ENCODE measurements at regions not wholly inside any gene's neighbourhood (a gene's known extent, or its start where the extent isn't known, plus 50 kb on each side); places are given as distances from the start of the nearest gene placed in this dataset.

GRCh38 chr13:65841156-65841555 is 1389.0 kb downstream of the PCDH9 start:
- no peak for ATAC-seq
- TF ChIP-seq POLR2A (IDR thresholded peaks at IDR 0.05) (no peak), CTCF (IDR thresholded peaks at IDR 0.05) (no peak)
- 20 to 28% methylated on average over 3 of the region's 3 CpGs for WGBS, 2 donors
- Histone ChIP-seq H3K36me3 (replicated peaks in 1 of 2; ENCODE audit: insufficient read depth in 1 of 2, low read depth in 2 of 2) (no peaks in the 10 kb centered on the region), H3K27me3 (no peaks in the 10 kb centered on the region), H3K4me1 (no peaks in the 10 kb centered on the region), H3K9me3 (no peaks in the 10 kb centered on the region), H3K27ac (no peak overlapping the region), H3K4me3 (no peak overlapping the region)
- no peak for DNase-seq
- intact Hi-C loops (cut with DNase I) = no loop called here

- ATAC-seq (no peak), DNase-seq (peak in 1 of 4 donors; percentile 19)
- H3K4me3 ChIP-seq = no peak overlapping the region
- no peaks in the 10 kb centered on the region for H3K9me3 ChIP-seq
- H3K4me1 ChIP-seq = no peaks in the 10 kb centered on the region
- H3K27ac ChIP-seq = no peak overlapping the region
- no peaks in the 10 kb centered on the region for H3K27me3 ChIP-seq
- no peak for TF ChIP-seq POLR2A (IDR thresholded peaks at IDR 0.05)
- no peak for TF ChIP-seq CTCF (IDR thresholded peaks at IDR 0.05)
- no peaks in the 10 kb centered on the region for H3K36me3 ChIP-seq (replicated peaks in 1 of 2; ENCODE audit: insufficient read depth in 1 of 2, low read depth in 2 of 2)
- intact Hi-C loops (cut with DNase I) = no loop called here
These were observed 1394.1 kb downstream of the PCDH9 start for GRCh38 chr13:65836066-65836465.

DNA sequence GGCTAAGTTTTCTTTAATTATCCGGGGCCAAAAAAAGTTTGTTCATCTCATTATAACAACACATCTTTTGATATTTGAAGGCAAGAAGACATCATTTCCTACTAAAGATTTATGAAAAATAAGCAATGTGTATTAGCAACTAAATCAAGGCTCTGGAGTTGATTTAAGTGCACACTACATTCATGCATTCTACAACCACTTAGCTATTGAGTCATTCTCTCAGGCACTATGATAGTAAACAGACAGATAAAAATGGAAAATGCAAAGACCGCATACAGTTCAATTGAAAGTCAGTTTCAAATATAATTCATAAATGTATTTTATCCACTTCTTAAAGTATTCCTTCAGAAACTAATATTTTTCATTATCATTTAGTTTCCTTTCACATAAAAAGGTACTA is 1395.2 kb downstream of the PCDH9 start:
- ATAC-seq = no peak
- TF ChIP-seq CTCF (IDR thresholded peaks at IDR 0.05) (no peak), POLR2A (IDR thresholded peaks at IDR 0.05) (no peak)

GRCh38 chr13:65830411-65831205 is 1399.5 kb downstream of the PCDH9 start:
- WGBS, 2 donors = 59 to 65% methylated on average over 10 of the region's 10 CpGs
- Histone ChIP-seq H3K4me3 (no peak overlapping the region), H3K36me3 (replicated peaks in 1 of 2; ENCODE audit: insufficient read depth in 1 of 2, low read depth in 2 of 2) (no peaks in the 10 kb centered on the region), H3K27me3 (no peaks in the 10 kb centered on the region), H3K27ac (no peak overlapping the region), H3K9me3 (no peaks in the 10 kb centered on the region), H3K4me1 (peaks cover 3% of the 10 kb centered on the region)
- DNase-seq = no peak
- intact Hi-C loops (cut with DNase I) = no loop called here
- no peak for ATAC-seq
- TF ChIP-seq CTCF (IDR thresholded peaks at IDR 0.05) (no peak), POLR2A (IDR thresholded peaks at IDR 0.05) (no peak)

More for the DNA sequence above, 1395.2 kb downstream of the PCDH9 start:
- Histone ChIP-seq H3K27me3 (no peaks in the 10 kb centered on the region), H3K4me3 (no peak overlapping the region), H3K9me3 (no peaks in the 10 kb centered on the region), H3K4me1 (no peaks in the 10 kb centered on the region), H3K36me3 (replicated peaks in 1 of 2; ENCODE audit: insufficient read depth in 1 of 2, low read depth in 2 of 2) (no peaks in the 10 kb centered on the region), H3K27ac (no peak overlapping the region)
- intact Hi-C loops (cut with DNase I) = no loop called here
- WGBS, 2 donors = 41 to 46% methylated on average over 2 of the region's 2 CpGs
- DNase-seq = no peak
